Lung (tissue), 11 donors: ENCODE measurements at regions not wholly inside any gene's neighbourhood (a gene's known extent, or its start where the extent isn't known, plus 50 kb on each side); places are given as distances from the start of the nearest gene placed in this dataset.

ENCODE experiments used
- ATAC-seq: fragments of 200-7000 bp; cut with Tn5 transposase; one replicate; pipeline ENCODE4 v1.9.1; 2020; ENCODE audit warnings: moderate number of reproducible peaks; ENCODE audit not compliant: insufficient read depth, low FRiP score
- DNase-seq, 3 donors: peaks; one replicate each; pipeline ENCODE4 v3.0.0-alpha.2; 2013 to 2017
- H3K27ac ChIP-seq, 2 donors: one replicate each; pipeline ENCODE4 v1.5.1; 2013; ENCODE audit warnings: mild to moderate bottlenecking in 2 of 2, moderate library complexity in 2 of 2, control low read depth in 1 of 2, inconsistent platforms in 1 of 2, low read depth in 1 of 2, low read length in 1 of 2
- H3K27me3 ChIP-seq, 3 donors: one replicate each; pipeline ENCODE4 v1.5.1; 2013; ENCODE audit warnings: low read length in 2 of 3; ENCODE audit not compliant: control insufficient read depth in 3 of 3, insufficient read depth in 3 of 3
- H3K36me3 ChIP-seq, 4 donors: one replicate each; pipeline ENCODE4 v1.5.1; 2013; ENCODE audit warnings: low read length in 4 of 4, mild to moderate bottlenecking in 1 of 4, moderate library complexity in 1 of 4; ENCODE audit not compliant: control insufficient read depth in 4 of 4, insufficient read depth in 4 of 4
- H3K4me1 ChIP-seq, 5 donors: one replicate each; pipeline ENCODE4 v1.5.1; 2013; ENCODE audit warnings: low read length in 5 of 5, mild to moderate bottlenecking in 2 of 5, moderate library complexity in 1 of 5; ENCODE audit not compliant: control insufficient read depth in 5 of 5, insufficient read depth in 5 of 5
- H3K4me3 ChIP-seq: one replicate; pipeline ENCODE4 v1.5.1; 2013; ENCODE audit warnings: mild to moderate bottlenecking, control low read depth, moderate library complexity
- H3K9ac ChIP-seq, 2 donors: one replicate each; pipeline ENCODE4 v1.5.1; 2013; ENCODE audit warnings: low read length in 2 of 2, control low read depth in 1 of 2; ENCODE audit not compliant: insufficient read depth in 1 of 2
- H3K9me3 ChIP-seq, 4 donors: one replicate each; pipeline ENCODE4 v1.5.1; 2013; ENCODE audit warnings: low read length in 3 of 4, mild to moderate bottlenecking in 1 of 4, moderate library complexity in 1 of 4; ENCODE audit not compliant: control insufficient read depth in 4 of 4, insufficient read depth in 3 of 4
- CTCF ChIP-seq: IDR thresholded peaks from 2 replicates; pipeline ENCODE4 v1.5.1; 2012; ENCODE audit warnings: mild to moderate bottlenecking; ENCODE audit errors: control extremely low read depth, extremely low read depth
- WGBS, 2 donors: extraction: QIAGEN DNeasy Blood & Tissue Kit; methylation state at CpG; one replicate each; pipeline ENCODE4 v1.1.7; 2013; 5-methylcytosine and 5-hydroxymethylcytosine counted together
- donor health status: control.
- donor health status: control.
- donor health status: Bipolar disorder and iron deficiency.
- donor health status: healthy.
- donor health status: DM: yes; HTN: yes; CAD: no.

- Histone ChIP-seq H3K27me3 (no peaks in the 10 kb centered on the region), H3K4me3 (no peak overlapping the region), H3K27ac (no peak overlapping the region), H3K9me3 (no peaks in the 10 kb centered on the region), H3K36me3 (no peaks in the 10 kb centered on the region), H3K4me1 (no peaks in the 10 kb centered on the region), H3K9ac (no peak overlapping the region)
- no peak for TF ChIP-seq CTCF
- no peak for ATAC-seq
- 86 to 90% methylated on average over 1 of the region's 1 CpG for WGBS, 2 donors
- DNase-seq: no peak
These were observed 60.1 kb upstream of the DAB1 start for GRCh38 chr1:57483954-57484353.

DNA sequence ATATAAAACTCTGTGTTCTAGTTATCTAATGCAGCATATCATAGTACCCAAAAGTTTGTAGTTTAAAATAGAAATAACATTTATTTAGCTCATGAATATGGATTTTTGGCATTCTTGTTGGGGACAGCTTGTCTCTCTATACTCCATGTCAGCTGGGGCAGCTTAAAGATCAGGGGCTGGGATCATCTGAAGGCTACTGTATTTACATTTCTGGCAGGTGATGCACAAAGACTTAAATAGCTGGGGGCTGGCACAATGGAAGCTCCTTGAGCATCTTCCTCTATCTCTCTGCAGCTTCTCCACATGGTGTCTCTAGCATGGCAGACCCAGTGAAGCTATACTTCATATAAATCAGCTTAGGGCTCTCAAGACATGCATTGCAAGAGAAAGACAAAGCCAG lies 55.6 kb upstream of the DAB1 start:
- DNase-seq: no peak
- H3K9me3 ChIP-seq: no peaks in the 10 kb centered on the region
- H3K36me3 ChIP-seq: no peaks in the 10 kb centered on the region
- H3K4me3 ChIP-seq: no peak overlapping the region
- no peak overlapping the region for H3K9ac ChIP-seq
- no peaks in the 10 kb centered on the region for H3K27me3 ChIP-seq
- no peak overlapping the region for H3K27ac ChIP-seq
- no peak for TF ChIP-seq CTCF
- H3K4me1 ChIP-seq: no peaks in the 10 kb centered on the region
- no peak for ATAC-seq

GRCh38 chr1:57475366-57475765 lies 51.5 kb upstream of the DAB1 start:
- no peak overlapping the region for H3K9ac ChIP-seq
- H3K4me1 ChIP-seq: no peaks in the 10 kb centered on the region
- H3K27me3 ChIP-seq: no peaks in the 10 kb centered on the region
- no peak for DNase-seq
- H3K36me3 ChIP-seq: no peaks in the 10 kb centered on the region
- H3K27ac ChIP-seq: no peak overlapping the region
- H3K4me3 ChIP-seq: no peak overlapping the region
- WGBS, 2 donors: 93 to 96% methylated on average over 5 of the region's 5 CpGs
- TF ChIP-seq CTCF: no peak
- H3K9me3 ChIP-seq: no peaks in the 10 kb centered on the region
- no peak for ATAC-seq

DNA sequence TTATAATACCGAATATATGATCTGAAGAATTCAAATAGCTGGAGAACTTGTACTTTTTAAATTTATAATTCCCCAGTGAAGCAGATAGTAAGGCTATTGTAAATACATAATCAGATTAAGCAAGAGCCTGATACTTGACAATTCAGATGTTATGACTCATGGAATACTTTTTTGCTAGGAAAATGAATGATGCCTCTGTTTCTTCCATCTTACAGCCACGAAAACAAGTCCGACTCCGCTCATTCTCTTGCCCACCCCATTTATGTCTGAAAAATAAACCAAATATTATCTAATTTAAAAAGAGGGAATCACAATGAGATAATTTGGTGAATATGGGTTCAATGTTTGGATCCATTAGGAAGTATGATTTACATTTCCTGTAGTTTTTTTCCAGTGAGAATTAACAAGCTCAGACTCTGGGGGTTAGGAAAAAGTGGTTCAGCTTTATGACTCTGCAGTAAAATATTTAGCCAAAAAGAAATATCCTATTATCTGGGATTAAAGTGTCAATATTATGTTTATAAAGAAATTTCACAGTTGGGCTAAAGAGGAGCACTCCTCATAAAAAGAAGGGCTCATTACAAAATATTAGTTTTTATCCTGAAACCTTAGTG lies 50.4 kb upstream of the DAB1 start:
- no peaks in the 10 kb centered on the region for H3K27me3 ChIP-seq
- H3K36me3 ChIP-seq: no peaks in the 10 kb centered on the region
- no peak overlapping the region for H3K27ac ChIP-seq
- DNase-seq (no peak), ATAC-seq (no peak)
- H3K4me1 ChIP-seq: no peaks in the 10 kb centered on the region
- no peak for TF ChIP-seq CTCF
- H3K9me3 ChIP-seq: no peaks in the 10 kb centered on the region
- no peak overlapping the region for H3K4me3 ChIP-seq
- WGBS, 2 donors: 87 to 95% methylated on average over 4 of the region's 4 CpGs
- no peak overlapping the region for H3K9ac ChIP-seq
